GM19240 (cell line): ENCODE measurements at regions not wholly inside any gene's neighbourhood (a gene's known extent, or its start where the extent isn't known, plus 50 kb on each side); places are given as distances from the start of the nearest gene placed in this dataset.

ENCODE experiments used
- DNase-seq: peaks from one replicate; pipeline ENCODE4 v3.0.0; 2011; ENCODE audit warnings: low spot score; ENCODE audit not compliant: insufficient read length

DNA sequence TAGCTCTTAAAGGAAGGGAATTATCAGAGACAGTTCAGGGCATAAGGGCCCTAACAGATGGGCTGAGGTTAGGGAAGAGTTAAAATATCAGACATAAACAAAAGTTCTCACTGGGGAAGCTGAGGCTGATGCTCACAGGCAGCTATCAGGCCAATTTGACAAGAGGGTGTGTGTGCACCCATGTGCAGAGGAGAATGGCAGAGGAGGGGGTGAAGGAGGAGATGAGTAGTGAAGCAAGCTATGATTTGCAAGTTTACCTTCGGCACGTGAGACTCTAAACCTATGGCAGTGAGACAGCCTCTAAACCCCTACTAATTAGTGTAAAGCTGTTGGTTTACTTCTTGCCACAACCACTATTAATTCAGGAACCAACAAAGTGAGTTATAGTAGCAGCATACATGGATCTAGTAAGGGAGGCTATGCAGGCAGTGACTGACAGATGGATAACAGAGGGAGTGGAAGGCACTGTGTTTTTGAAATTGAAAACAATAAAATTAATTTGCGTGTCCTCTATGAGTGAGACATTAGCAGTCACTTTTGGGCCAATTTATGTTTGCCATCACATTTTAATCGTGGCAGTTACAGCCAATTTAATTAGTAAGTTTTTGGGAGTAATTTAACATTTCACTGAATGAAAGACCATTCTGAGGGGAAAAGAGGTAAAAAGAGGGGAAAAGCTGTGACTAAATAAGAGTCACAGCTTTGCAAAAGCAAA is 99.6 kb upstream of the HTR2A start:
- DNase-seq, result no peak

DNA sequence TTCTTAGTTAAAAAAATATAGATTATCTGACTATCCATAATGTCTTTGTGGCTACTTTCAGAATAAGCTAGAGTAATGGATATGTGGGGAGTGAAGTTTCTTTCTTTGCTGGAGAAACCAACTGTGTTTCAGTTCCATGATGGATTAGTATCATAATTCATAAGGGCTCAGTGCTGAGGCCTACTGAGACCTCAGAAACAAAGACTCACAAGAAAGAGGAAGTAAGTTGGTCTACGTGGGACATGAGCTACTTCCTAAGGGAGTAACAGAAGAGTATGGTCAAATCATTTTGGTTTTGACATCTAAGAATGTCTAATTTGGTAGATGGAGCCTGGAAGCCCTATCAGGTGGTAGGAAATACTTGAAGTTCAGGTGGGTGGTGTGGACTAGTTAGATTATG is 99.0 kb upstream of the HTR2A start:
- DNase-seq, result no peak

DNA sequence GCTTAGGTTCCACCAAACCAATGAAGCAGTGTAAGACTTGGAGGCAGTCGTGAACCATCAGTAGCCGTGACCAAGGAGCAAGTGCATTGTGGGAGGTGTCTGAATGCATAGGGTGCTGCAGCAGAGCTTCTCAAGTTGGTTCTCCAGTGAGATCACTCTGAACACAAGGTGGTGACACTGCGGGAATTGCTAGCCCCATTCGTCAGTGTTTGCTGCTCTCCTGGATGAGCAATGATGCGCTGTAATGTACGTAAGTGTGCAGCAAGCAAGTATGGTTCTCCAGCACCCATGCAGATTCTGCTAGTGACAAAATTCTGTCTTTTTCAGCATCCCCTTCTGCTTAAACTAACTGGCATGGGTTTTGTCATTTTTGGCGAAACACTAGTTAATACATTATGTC is 97.6 kb upstream of the HTR2A start:
- DNase-seq, result no peak

DNA sequence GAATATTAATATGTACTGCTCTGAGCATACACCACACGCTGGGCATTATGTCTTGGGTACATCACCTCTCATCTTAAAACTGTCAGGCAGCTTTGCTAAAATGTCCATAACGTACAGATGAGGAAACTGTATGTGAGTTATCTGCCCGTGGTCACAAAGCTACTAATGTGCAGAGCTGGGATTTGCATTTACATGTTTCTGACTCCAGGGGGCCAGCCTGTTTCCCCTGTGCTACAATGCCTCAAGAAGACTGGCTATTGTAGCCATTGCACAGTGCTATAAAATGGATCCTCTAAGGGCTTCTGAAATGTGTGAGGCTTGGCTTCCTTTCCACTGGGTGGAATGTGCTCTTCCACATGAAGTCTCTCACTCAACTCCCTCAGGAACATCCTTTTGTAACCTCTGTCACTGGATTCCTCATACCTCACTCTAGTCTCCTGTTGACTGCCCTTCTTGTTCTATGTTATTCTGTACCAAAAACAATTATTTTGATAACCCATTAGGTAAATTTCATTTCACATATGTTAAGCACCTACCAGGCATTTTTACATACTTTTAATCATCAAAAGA is 95.6 kb upstream of the HTR2A start:
- DNase-seq, result no peak

DNA sequence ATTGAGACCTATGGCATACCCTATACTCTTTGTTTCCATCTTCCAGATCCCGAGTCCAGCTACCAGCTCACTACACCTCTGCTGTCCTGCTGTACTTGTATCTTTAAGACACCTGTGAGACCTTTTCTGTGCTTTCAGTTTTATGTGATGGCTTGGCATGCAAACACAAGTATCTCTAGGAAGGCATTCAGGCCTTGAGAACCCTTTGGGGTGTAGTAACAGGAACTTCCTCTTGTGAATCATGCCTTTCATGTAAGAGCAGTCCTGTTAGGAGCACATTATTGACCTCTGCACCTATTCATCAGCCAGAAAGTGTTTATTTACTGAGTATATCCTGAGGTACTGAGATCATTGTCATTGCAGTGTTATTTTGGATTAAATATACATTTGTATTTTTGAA is 87.0 kb upstream of the HTR2A start:
- DNase-seq, result peak; percentile 31

DNA sequence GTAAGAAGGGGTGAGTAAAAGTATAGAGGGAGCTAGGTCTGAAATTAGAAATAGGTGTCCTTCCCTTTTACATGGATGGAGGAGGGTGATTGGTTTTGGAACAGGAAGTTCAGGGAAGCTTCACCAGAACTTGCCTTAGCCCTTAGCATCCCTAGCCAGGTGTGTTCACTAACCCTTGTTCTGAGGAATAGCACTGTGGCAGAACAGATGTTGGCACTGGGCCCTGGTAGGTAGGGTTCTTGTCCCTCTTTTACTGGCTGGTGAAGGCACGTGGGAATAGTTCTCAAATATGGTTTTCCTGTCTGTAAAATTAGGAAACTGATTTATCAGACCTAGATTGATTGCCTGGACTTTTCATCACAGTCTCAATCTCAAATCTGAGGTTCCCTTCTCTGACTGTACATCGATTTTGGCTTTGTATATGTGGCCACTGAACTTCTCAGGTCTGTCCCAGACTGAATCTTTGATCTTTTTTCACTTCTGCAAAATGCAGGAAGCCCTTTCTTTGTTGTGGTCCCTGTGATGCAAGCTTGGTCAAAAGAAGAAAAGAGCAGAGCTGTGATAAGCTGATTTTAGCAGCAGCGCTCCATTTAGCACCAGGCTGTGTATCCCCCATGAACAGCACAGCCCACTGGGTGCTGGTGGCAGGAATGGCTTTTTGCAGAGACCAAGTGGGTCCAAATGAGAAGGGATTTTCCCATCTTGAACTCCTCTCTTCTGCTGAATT is 86.2 kb upstream of the HTR2A start:
- peak; percentile 40 for DNase-seq

DNA sequence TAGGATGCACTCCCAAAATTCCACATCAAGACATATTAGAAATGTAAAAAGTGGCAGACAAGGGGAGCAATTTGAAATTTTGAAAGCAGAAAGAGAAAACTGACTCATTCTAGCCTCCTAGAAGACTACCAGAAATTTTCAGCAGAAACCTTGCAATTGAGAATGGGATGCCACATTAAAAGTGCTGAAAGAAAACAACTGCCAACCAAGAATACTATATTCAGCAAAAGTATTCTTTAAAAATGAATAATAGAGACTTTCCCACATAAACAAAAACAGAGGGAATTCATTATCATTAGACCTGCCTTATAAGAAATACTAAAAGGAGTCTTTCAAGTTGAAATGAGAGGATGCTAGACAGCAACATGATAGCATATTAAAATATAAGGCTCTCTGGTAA is 78.3 kb upstream of the HTR2A start:
- no peak for DNase-seq

DNA sequence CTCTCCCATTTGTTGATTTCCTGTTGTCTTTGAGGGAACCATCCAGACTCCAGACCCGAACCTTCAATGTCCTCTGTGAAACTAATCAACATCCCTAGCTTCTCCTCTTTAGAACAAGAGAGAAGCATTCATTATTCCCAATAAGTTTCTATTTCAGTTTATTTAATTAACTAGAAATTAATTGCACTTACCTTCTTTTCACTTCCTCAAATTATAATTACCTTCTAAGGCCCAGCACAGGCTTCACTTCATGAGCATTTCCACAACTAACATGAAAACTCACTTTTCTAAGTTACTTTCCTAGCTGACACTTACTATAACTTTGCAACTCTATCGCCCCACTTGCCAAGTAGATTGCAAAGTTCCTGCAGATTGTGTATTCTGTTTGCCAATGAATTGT is 71.6 kb upstream of the HTR2A start:
- no peak for DNase-seq

DNA sequence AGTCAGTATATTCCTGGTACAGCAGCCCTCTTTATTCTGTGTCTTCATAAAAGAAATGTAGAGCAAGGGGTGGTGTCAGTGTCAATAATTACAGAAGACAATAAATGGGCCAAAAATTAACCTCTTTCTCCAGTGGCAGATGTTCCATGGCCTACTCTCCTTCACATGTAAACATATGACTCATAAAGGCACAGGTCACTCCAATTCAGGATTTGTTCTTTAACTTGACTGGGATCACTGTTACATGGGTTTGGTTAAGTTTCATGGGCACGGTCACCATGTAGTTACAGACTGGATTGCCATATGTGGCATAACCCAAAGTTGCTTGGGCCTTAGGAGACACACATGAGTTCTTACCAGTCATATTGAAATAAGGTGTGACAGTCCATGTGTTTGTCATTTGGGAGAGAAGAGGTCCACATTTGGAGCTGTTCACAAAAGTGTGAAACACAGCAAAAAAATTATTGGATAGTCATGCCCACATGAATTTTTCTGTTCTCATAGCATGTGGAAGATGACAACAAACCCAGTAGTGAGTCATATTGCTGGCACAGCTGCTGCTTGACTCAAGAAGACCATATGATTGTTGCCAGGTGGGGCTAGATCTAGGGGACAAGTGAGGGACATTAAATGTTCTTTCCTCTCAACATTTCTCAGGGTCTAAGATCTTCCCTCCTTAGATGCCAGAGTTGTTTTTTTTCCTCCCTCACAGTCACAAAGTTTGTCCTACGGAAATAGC is 68.1 kb upstream of the HTR2A start:
- DNase-seq, result no peak

DNA sequence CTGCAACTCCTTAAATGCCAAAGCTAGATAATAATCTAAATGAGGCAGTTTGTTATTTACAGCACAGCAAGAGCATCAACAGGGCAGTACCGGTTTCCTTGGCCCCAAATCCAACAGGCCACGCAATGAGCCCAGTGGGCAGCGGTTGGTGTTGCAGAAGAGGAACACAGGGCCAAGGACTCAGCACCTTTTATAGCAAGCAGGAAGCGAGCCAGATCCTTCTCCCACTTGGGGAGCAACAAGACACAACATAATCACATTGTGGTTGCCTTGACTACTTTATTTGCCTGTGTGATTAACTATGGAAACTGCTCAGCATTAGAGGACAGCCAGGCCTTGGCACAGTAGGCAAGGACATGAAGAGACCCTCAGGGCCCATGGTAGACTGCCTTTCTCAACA is 67.1 kb upstream of the HTR2A start:
- DNase-seq, result no peak

DNA sequence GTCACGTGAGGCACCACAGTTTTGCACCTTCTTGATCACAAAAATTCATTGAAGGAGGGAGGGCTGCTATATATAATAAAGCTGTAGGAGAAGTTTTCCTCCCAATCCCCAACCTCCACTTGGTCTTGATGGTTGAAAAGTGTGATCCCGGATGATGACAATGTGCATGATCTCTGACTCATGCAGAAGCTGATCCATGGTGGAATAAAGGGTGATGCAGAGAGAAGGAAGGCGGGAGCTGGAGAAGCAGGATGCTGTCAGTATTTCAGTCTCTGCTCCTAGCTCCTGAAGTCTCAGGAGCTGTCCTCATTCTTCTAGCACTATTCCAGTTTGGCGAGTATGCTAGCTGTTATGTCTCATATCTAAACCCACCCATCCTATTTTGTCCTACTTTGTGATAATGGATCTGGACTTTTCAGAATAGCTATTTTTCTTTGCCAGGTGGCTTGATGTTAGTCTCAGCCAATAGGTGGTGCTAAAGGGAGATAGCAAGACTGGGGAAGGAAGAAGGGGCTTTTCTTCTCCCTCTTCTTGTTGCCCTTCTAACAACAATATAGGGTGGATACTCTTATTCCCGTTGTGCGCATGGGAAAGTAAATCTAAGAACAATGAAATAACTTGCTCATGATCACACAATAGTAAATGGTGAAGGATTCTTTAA is 65.6 kb upstream of the HTR2A start:
- no peak for DNase-seq

DNA sequence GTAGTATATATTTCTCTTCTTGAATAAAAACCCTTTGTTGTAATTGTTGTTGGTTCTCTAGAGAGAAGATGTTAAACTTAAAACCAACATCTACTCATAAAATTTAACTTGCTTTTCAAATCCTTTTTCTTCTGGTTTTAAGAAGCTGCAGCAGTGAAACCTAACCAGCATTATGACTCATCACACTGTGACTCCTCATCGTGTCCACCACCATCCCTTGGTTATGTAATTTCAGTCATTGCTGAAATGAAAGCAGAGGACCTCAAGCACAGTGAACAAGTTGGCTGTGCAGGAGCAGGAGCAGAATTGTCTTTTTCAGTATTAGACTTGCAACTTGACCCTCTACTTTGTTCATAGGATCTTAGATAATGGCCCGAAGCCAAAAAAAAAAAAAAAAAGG is 64.9 kb upstream of the HTR2A start:
- peak; percentile 62 for DNase-seq

DNA sequence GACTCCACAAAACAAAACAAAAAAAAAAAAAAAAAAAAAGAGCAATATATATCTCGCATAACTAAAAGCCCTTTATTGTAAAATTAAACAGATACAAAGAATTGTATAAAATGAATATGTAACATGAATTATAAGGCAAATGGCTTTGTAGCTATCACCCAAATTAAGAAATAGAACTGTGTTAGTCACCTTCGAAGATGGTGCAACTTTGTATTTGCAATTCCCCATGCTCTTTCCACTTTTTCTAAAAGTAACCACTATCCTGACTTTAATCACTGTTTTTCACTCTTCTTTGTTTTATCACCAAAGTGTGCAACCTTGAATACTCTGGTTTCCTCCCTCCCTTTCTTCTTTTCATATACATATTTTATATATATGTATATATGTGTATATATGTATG is 57.1 kb upstream of the HTR2A start:
- DNase-seq, result no peak

DNA sequence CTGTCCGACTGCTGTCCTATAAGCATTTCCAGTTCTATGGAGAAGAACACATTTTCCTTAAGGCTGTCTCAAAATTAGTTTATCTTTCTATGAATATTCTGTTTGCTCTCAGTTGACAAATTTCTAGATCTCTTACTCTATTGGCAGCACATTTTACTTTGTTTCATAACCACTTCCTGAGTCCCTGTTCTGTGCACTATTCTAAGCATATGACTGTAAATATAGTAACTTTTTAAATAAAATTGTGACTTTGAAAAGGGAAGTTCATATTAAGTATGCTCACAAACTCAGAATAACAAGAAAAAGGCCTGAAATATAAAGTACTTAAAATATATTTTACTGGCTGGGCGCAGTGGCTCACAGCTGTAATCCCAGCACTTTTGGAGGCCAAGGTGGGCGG is 56.5 kb upstream of the HTR2A start:
- DNase-seq, result no peak

DNA sequence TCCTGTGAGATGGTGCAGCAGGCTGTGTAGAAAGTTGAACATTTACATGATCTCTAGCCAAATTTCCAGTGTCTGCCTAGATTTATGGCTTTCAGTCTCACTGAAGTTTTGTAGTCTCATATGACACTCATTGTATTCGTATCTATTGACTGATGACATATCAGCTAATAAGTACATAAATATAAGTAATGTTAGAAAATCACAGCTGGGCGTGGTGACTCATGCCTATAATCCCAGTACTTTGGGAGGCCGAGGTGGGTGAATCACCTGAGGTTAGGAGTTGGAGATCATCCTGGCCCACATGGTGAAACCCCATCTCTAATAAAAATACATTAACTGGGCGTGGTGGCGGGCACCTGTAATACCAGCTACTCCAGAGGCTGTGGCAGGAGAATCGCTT is 54.7 kb upstream of the HTR2A start:
- no peak for DNase-seq

DNA sequence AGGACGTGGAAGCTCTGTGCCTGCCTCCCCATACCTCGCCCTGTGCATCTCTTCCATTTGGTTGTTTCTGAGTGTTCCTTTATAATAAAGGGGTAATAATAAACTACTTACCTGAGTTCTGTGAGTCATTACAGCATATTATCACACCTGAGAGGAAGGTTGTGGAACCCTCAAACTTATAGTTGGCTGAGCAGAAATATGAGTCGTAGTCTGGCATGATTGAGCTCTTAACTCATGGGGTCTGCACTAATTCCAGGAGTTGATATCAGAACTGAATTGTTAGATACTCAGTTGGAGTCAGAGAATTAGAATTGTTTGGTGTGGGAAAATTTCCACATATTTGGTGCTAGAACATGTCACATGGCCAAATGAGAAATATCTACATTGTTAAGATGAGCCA is 52.4 kb upstream of the HTR2A start:
- DNase-seq, result no peak

DNA sequence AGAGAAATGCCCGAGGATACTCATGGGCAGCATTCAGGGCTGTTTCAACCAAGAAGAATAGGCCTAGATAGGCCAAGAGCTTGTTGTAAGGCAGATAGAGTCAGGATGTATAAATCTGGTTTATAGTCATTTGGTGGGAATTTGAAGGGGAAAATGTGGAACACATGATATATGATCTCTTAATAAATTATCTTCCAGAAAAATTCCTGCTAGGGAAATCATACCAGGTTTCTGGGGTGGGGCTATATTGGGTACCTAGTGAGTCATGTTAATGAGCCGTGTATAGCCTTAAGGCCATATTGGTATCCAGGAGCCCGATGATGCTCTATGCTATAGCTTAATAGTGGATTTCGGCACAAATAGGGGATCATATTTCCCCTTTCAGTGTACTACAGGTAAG is 51.5 kb upstream of the HTR2A start:
- no peak for DNase-seq

DNA sequence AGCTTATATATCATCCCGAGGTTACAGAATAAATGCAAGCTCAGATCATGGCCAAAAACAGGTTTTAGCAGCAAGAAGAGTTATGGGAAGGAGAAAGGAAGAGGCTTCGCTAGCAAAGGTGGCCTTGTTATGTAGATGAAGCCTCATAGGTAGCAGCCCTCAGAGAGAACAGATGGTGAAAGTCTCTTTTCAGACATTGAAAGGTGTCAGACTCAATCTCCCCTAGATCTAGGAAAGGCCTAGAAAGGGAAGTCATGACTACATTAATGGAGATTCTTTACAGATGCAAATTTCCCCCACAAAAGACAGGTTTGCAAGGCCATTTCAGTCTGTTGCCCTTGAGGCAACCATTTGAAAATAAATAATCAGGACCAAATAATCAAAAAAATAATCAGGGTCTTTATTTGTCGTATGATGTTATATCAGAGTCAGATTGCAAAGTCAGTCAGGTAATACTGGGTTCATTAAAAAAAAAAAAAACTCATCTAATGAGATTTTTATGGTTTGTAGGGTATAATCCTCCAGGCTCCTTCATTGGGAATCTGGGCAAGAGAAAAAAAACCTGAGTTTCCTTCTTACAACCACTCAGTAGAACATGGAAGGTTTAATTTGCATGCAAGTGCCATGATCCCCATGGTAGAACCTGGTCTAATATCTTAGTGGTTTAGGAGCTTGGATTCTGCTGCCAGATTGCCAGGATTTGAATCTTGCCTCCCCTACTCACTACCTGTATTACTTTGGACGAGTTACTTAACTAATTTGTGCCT is 50.8 kb upstream of the HTR2A start:
- no peak for DNase-seq
